ENCODE measurements at regions not wholly inside any gene's neighbourhood (a gene's known extent, or its start where the extent isn't known, plus 50 kb on each side); places are given as distances from the start of the nearest gene placed in this dataset.

GRCh38 chr3:161647936-161648470 is 151.4 kb downstream of the OTOL1 start:
- Mint-ChIP-seq H3K4me3 (no peak overlapping the region), H3K27ac (no peak overlapping the region), H3K36me3 (no peaks in the 10 kb centered on the region), H3K4me1 (no peaks in the 10 kb centered on the region), H3K9me3 (peaks cover 7% of the 10 kb centered on the region), H3K27me3 (ENCODE audit: low read depth) (no peaks in the 10 kb centered on the region)
- TF ChIP-seq, protein P1, sequence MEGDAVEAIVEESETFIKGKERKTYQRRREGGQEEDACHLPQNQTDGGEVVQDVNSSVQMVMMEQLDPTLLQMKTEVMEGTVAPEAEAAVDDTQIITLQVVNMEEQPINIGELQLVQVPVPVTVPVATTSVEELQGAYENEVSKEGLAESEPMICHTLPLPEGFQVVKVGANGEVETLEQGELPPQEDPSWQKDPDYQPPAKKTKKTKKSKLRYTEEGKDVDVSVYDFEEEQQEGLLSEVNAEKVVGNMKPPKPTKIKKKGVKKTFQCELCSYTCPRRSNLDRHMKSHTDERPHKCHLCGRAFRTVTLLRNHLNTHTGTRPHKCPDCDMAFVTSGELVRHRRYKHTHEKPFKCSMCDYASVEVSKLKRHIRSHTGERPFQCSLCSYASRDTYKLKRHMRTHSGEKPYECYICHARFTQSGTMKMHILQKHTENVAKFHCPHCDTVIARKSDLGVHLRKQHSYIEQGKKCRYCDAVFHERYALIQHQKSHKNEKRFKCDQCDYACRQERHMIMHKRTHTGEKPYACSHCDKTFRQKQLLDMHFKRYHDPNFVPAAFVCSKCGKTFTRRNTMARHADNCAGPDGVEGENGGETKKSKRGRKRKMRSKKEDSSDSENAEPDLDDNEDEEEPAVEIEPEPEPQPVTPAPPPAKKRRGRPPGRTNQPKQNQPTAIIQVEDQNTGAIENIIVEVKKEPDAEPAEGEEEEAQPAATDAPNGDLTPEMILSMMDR (IDR thresholded peaks at IDR 0.05; ENCODE audit: unreplicated experiment): no peak
- no peak for DNase-seq (ENCODE audit: low spot score in 2 of 2, unreplicated experiment in 2 of 2)

- no peaks in the 10 kb centered on the region for H3K4me1 Mint-ChIP-seq
- H3K36me3 Mint-ChIP-seq: no peaks in the 10 kb centered on the region
- no peak overlapping the region for H3K27ac Mint-ChIP-seq
- TF ChIP-seq, protein P1 (IDR thresholded peaks at IDR 0.05; ENCODE audit: unreplicated experiment): no peak
- DNase-seq (ENCODE audit: low spot score in 2 of 2, unreplicated experiment in 2 of 2): no peak
- no peak overlapping the region for H3K4me3 Mint-ChIP-seq
- peaks cover 8% of the 10 kb centered on the region for H3K9me3 Mint-ChIP-seq
- H3K27me3 Mint-ChIP-seq (ENCODE audit: low read depth): no peaks in the 10 kb centered on the region
Observed at GRCh38 chr3:161649900-161650484, 153.4 kb downstream of the OTOL1 start.

GRCh38 chr3:161657786-161658185 is 161.2 kb downstream of the OTOL1 start:
- H3K4me3 Mint-ChIP-seq: no peak overlapping the region
- no peaks in the 10 kb centered on the region for H3K36me3 Mint-ChIP-seq
- TF ChIP-seq, protein P1 (IDR thresholded peaks at IDR 0.05; ENCODE audit: unreplicated experiment): no peak
- no peaks in the 10 kb centered on the region for H3K4me1 Mint-ChIP-seq
- H3K9me3 Mint-ChIP-seq: peaks cover 10% of the 10 kb centered on the region
- H3K27me3 Mint-ChIP-seq (ENCODE audit: low read depth): no peaks in the 10 kb centered on the region
- H3K27ac Mint-ChIP-seq: no peak overlapping the region
- DNase-seq (ENCODE audit: low spot score in 2 of 2, unreplicated experiment in 2 of 2): no peak

GRCh38 chr3:161671141-161671540 is 174.5 kb downstream of the OTOL1 start:
- Mint-ChIP-seq H3K9me3 (peaks cover 32% of the 10 kb centered on the region), H3K27ac (no peak overlapping the region), H3K36me3 (peaks cover 2% of the 10 kb centered on the region), H3K4me1 (peaks cover 3% of the 10 kb centered on the region), H3K27me3 (ENCODE audit: low read depth) (no peaks in the 10 kb centered on the region), H3K4me3 (no peak overlapping the region)
- no peak for DNase-seq (ENCODE audit: low spot score in 2 of 2, unreplicated experiment in 2 of 2)
- TF ChIP-seq, protein P1 (IDR thresholded peaks at IDR 0.05; ENCODE audit: unreplicated experiment): no peak

GRCh38 chr3:161672478-161672877 is 175.9 kb downstream of the OTOL1 start:
- H3K4me3 Mint-ChIP-seq: no peak overlapping the region

More at GRCh38 chr3:161672478-161672877, 175.9 kb downstream of the OTOL1 start:
- H3K27me3 Mint-ChIP-seq (ENCODE audit: low read depth): no peaks in the 10 kb centered on the region
- TF ChIP-seq, protein P1 (IDR thresholded peaks at IDR 0.05; ENCODE audit: unreplicated experiment): no peak
- peaks cover 2% of the 10 kb centered on the region for H3K36me3 Mint-ChIP-seq
- H3K27ac Mint-ChIP-seq: no peak overlapping the region
- no peak for DNase-seq (ENCODE audit: low spot score in 2 of 2, unreplicated experiment in 2 of 2)
- peaks cover 3% of the 10 kb centered on the region for H3K4me1 Mint-ChIP-seq
- peaks cover 27% of the 10 kb centered on the region for H3K9me3 Mint-ChIP-seq

Data from mesothelial cell of epicardium (in vitro differentiated cells).